Aorta (tissue), 5 donors: ENCODE measurements at regions not wholly inside any gene's neighbourhood (a gene's known extent, or its start where the extent isn't known, plus 50 kb on each side); places are given as distances from the start of the nearest gene placed in this dataset.
"Not testable (repeated sequence)": the region's sequence is repeated elsewhere in the genome, so short reads cannot be mapped to it uniquely, and the experiment has no call there.

Source experiments
- ATAC-seq: fragments of 200-7000 bp; cut with Tn5 transposase; one replicate; pipeline ENCODE4 v1.9.1; 2022; ENCODE audit warnings: moderate library complexity; ENCODE audit not compliant: low FRiP score
- DNase-seq, 2 donors: peaks; one replicate each; pipeline ENCODE4 v3.0.0-alpha.2; 2020
- H3K27ac ChIP-seq, 2 donors: one replicate each; pipeline ENCODE4 v1.5.1; 2013; ENCODE audit warnings: low read length in 2 of 2, mild to moderate bottlenecking in 2 of 2, moderate library complexity in 2 of 2, control low read depth in 1 of 2, inconsistent platforms in 1 of 2, low read depth in 1 of 2
- H3K27me3 ChIP-seq, 2 donors: one replicate each; pipeline ENCODE4 v1.6.1; 2013; ENCODE audit warnings: control low read depth in 1 of 2, low read length in 1 of 2, mild to moderate bottlenecking in 1 of 2, moderate library complexity in 1 of 2; ENCODE audit not compliant: insufficient read depth in 2 of 2, control insufficient read depth in 1 of 2
- H3K36me3 ChIP-seq, 2 donors: one replicate each; pipeline ENCODE4 v1.6.1; 2013; ENCODE audit warnings: control low read depth in 1 of 2, low read length in 1 of 2, mild to moderate bottlenecking in 1 of 2; ENCODE audit not compliant: insufficient read depth in 2 of 2, control insufficient read depth in 1 of 2
- H3K4me1 ChIP-seq, 2 donors: one replicate each; pipeline ENCODE4 v1.6.1; 2013; ENCODE audit warnings: low read length in 2 of 2, control low read depth in 1 of 2, mild to moderate bottlenecking in 1 of 2, moderate library complexity in 1 of 2; ENCODE audit not compliant: insufficient read depth in 2 of 2, control insufficient read depth in 1 of 2
- H3K4me3 ChIP-seq, 2 donors: one replicate each; pipeline ENCODE4 v1.5.1; 2013; ENCODE audit warnings: low read length in 2 of 2, control low read depth in 1 of 2, mild to moderate bottlenecking in 1 of 2
- H3K9me3 ChIP-seq: one replicate; pipeline ENCODE4 v1.6.1; 2013; ENCODE audit warnings: mild to moderate bottlenecking, low read length; ENCODE audit not compliant: control insufficient read depth
- WGBS, 2 donors: extraction: QIAGEN DNeasy Blood & Tissue Kit; methylation state at CpG; one replicate each; pipeline ENCODE4 v1.1.7; 2013; 5-methylcytosine and 5-hydroxymethylcytosine counted together
- intact Hi-C, 2 donors: fragments of 100-400 bp; cut with DNase I; formaldehyde crosslinking; loops; one replicate each; pipeline versions ENCODE4 v1.14.2 to v1.15.0; 2022
- donor health status: healthy with polysubstance abuse.
- donor health status: Bipolar disorder and iron deficiency.
- donor health status: DM: no; HTN: no; CAD: no.
- donor health status: DM: no; HTN: no; CAD: no.
- donor health status: DM: yes; HTN: yes; CAD: no.

DNA sequence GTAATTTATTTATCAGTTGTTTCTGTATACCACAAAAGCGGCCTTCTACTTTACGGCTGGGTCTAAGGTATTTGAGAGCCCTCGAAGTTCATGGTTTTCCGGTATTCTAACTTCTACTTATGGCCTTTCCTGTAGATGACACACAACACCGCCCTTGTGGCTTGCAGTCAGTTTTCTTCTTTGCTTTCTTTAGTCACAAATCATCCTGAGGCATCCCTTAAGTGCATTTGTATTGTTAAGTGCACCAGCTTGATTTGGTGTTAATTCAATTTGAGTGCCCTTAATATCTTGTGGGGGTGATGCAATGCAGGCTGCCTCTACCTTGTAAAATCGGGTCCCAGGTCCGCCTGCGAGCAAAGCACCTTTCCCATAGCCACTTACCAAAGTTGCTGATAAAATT is 511.9 kb downstream of the CCDC171 start:
- intact Hi-C loops: no loop called here
- no peak for DNase-seq
- no peaks in the 10 kb centered on the region for H3K9me3 ChIP-seq
- ATAC-seq: no peak
- H3K27me3 ChIP-seq: no peaks in the 10 kb centered on the region
- H3K4me3 ChIP-seq: no peak overlapping the region
- WGBS, 2 donors: 91 to 92% methylated on average over 8 of the region's 8 CpGs
- peaks cover 0 to 3% of the 10 kb centered on the region in 2 donors for H3K36me3 ChIP-seq
- H3K4me1 ChIP-seq: no peaks in the 10 kb centered on the region
- no peak overlapping the region for H3K27ac ChIP-seq

DNA sequence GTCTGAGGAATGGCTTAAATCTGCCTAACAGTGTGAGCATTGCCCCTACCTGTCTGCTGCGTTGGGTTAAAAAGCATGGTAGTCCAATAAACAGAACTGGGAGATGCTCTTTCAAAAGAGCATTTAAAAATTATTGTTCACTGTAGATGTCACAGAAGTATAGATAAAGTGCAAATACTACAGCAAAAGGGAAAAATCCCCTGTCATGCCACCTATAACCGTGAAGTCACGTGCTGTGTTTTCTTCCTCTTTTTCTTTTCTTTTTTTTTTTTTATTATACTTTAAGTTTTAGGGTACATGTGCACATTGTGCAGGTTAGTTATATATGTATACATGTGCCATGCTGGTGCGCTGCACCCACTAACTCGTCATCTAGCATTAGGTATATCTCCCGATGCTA is 513.4 kb downstream of the CCDC171 start:
- ATAC-seq, H3K9me3 ChIP-seq, H3K4me1 ChIP-seq, H3K4me3 ChIP-seq, DNase-seq, H3K36me3 ChIP-seq, H3K27me3 ChIP-seq, intact Hi-C loops, H3K27ac ChIP-seq: not testable (repeated sequence)
- WGBS, 2 donors: 92 to 96% methylated on average over 3 of the region's 6 CpGs

DNA sequence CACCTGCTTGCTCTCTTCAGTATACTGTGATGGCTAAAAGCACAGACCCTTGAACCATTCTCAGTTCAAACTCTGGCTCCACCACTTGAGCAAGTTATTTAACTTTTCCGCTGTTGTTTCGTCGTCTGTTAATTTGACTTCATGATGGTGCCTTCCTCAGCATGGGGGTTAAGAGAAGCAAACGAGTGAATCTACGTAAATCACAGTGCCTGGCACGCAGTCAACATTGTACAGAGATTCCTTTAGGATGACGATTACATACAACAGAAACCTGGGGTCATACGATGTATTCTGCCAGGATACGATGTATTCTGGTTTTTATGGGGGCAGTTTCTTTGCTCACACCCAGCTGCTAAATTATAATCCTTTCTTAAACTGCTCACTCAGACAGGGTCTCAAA is 515.6 kb downstream of the CCDC171 start:
- 55 to 67% methylated on average over 9 of the region's 9 CpGs for WGBS, 2 donors
- Histone ChIP-seq H3K27me3 (no peaks in the 10 kb centered on the region), H3K36me3 (no peaks in the 10 kb centered on the region), H3K27ac (no peak overlapping the region), H3K9me3 (peaks cover under 1% of the 10 kb centered on the region), H3K4me3 (no peak overlapping the region), H3K4me1 (no peaks in the 10 kb centered on the region)
- DNase-seq (no peak), ATAC-seq (no peak)
- intact Hi-C loops: no loop called here

DNA sequence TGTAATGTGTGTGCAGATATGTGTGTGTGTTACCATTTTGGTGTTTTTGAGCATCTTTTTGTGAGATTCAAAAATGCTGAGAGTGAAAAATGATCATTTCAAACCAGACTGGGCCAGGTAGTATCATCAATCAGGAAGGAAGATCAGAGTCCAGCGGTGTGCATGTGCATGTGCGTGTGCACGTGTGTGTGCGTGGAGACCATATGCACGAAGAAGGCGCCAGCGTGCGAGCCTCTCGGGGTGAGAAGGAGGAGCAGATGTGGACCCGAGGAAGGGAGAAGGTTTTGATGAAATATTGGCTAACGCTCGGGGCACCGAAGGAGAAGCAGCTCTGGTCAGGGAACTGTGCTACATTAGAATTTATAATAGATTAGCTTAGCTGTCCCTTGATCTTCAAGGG is 516.4 kb downstream of the CCDC171 start:
- DNase-seq: no peak
- Histone ChIP-seq H3K4me1 (no peaks in the 10 kb centered on the region), H3K36me3 (no peaks in the 10 kb centered on the region), H3K27ac (no peak overlapping the region), H3K4me3 (no peak overlapping the region), H3K27me3 (no peaks in the 10 kb centered on the region), H3K9me3 (peaks cover 1% of the 10 kb centered on the region)
- intact Hi-C loops: no loop called here
- no peak for ATAC-seq
- WGBS, 2 donors: 85 to 90% methylated on average over 13 of the region's 13 CpGs

DNA sequence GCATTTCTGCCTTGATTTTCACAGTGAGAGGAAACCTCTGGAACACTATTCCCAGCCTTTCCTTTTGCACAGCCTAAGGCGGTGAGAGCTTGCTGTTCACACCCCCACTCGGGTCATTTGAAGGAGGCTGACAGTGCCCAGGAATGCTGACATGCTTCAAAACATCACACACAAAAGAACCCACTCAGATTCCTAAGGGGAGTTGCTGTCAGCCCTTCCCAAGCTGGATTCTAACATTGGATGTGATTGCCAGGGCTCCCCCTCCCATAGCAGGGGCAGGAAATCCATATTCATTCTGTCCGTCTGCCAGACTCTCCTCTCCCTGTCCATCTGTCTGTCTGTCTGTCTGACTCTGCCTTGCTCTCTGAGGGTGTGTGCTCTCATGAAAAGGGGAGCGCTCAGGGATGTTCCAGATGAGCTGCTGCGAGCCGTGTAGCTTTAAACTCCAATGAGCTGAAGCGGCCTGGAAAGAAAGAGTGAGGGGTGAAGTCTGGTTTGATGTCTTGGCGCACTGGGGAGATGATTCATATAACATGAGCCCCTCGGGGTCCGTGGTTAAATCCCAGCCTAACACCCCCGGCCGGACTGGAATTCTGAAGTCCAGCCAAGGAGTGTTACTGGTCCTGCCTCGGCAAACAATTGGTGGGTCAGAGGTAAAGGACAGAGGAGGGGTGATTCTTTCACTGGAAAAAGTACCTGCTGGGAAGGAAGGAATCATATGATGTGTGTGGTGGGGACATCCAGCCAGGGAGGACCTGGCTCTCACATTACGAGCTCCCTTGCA is 517.0 kb downstream of the CCDC171 start:
- intact Hi-C loops: no loop called here
- no peaks in the 10 kb centered on the region for H3K4me1 ChIP-seq
- H3K4me3 ChIP-seq: no peak overlapping the region
- no peaks in the 10 kb centered on the region for H3K36me3 ChIP-seq
- WGBS, 2 donors: 56 to 73% methylated on average over 14 of the region's 14 CpGs
- peaks cover 1% of the 10 kb centered on the region for H3K9me3 ChIP-seq
- ATAC-seq (no peak), DNase-seq (no peak)
- no peaks in the 10 kb centered on the region for H3K27me3 ChIP-seq
- no peak overlapping the region for H3K27ac ChIP-seq

DNA sequence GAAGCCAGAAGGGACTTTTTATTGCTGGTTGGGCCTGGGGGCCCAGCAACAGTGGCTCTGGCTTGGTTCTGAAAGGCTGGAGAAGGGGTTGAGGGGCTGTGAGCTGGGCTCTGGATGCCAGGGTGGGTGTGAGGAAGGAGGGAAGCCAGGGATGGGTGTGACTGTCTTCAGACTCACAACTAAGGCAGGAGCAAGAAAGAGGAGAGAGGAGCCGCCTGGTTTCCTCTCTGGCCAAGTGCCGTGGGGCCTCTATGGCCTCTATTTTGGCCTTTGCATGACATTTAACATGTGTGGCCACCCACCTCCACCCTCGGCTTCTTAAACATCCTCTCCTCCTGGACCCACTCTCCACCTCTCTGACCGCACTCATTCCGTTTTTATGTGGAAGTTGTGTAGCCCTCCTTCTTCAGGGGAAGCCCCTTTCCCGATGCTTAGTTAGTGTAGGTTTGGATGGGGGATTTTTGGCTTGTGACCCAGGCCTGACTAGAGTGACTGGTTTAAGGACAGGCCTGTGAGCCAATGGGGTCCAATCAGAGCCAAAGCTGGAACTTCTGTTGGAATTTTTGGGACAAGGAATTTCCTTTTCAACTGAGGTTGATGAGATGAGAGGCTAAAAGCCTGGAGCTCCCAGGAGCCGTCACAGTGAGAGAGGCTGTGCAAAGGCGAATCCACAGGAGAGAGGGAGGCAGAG is 517.8 kb downstream of the CCDC171 start:
- Histone ChIP-seq H3K27ac (no peak overlapping the region), H3K27me3 (no peaks in the 10 kb centered on the region), H3K4me1 (no peaks in the 10 kb centered on the region), H3K4me3 (no peak overlapping the region), H3K36me3 (no peaks in the 10 kb centered on the region), H3K9me3 (peaks cover 1% of the 10 kb centered on the region)
- intact Hi-C loops: no loop called here
- ATAC-seq: no peak
- WGBS, 2 donors: 89 to 94% methylated on average over 7 to 8 of the region's 8 CpGs
- DNase-seq: no peak

DNA sequence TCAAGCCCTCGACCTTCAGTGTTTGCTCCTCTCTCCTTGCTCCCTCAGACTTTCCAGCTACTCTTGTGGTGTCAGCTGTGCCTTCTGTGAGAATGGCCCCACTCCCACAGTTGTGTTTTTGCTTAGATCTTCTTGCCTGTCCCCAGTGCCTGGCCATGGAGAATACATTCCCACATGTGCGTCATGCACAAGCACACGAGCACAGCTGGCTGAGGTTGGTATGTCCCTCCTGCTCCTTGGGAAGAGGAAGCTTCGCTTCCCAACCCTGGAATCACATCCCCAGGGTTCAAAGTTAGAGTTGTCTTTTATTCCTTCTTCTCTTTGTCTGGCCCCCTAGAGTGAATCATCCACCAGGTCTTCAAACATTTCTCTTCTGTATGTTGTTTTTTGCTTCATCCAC is 518.6 kb downstream of the CCDC171 start:
- DNase-seq (no peak), ATAC-seq (no peak)
- H3K4me3 ChIP-seq: no peak overlapping the region
- intact Hi-C loops: no loop called here
- H3K36me3 ChIP-seq: no peaks in the 10 kb centered on the region
- no peaks in the 10 kb centered on the region for H3K27me3 ChIP-seq
- WGBS, 2 donors: 86 to 92% methylated on average over 4 of the region's 4 CpGs
- H3K9me3 ChIP-seq: peaks cover 1% of the 10 kb centered on the region
- no peaks in the 10 kb centered on the region for H3K4me1 ChIP-seq
- no peak overlapping the region for H3K27ac ChIP-seq

DNA sequence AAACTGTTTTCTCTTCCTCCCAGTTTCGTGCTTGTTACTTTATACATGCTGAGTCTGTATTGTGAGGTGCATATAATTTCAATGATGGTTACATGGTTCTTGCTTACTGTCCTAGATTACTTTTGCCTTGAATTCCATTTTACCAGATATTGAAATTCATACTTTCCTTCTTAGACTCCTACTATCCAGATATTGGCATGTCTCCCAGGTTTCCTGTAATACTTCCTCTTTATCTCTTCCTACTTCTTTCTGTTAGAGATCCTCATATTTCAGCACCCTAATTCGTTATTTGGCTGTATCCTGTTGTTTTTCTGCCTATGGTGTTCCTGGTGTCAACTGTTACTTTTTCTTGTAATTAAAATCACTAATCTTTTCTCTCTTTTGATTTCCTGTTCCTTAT is 522.1 kb downstream of the CCDC171 start:
- intact Hi-C loops: no loop called here
- 52 to 62% methylated on average over 2 of the region's 2 CpGs for WGBS, 2 donors
- DNase-seq: no peak
- Histone ChIP-seq H3K27me3 (no peaks in the 10 kb centered on the region), H3K4me3 (no peak overlapping the region), H3K9me3 (peaks cover 1% of the 10 kb centered on the region), H3K4me1 (no peaks in the 10 kb centered on the region), H3K27ac (no peak overlapping the region), H3K36me3 (no peaks in the 10 kb centered on the region)
- ATAC-seq: no peak

DNA sequence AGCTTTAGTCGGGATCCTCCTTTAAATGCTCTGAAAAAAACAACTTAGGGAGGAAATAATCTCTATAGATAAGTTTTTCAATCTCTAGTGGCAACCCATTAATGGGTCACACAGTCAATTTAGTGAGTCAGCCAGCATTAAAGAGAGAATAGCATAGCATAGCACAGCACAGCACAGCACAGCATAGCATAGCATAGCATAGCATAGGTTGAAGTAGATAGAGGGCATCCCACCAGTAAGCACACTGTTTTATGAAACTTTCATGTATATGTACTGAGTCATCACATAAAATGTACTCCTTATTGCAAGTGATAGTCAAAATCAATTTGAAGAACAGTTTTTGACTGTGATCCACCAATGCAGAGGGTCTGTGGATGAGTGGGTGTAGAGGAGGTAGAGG is 522.9 kb downstream of the CCDC171 start:
- Histone ChIP-seq H3K27me3 (no peaks in the 10 kb centered on the region), H3K36me3 (no peaks in the 10 kb centered on the region), H3K4me3 (no peak overlapping the region), H3K27ac (no peak overlapping the region), H3K4me1 (no peaks in the 10 kb centered on the region), H3K9me3 (peaks cover 1% of the 10 kb centered on the region)
- ATAC-seq (no peak), DNase-seq (no peak)
- WGBS, 2 donors: 88 to 97% methylated on average over 1 of the region's 1 CpG
- intact Hi-C loops: no loop called here
